PC-9 (cell line): ENCODE measurements at regions not wholly inside any gene's neighbourhood (a gene's known extent, or its start where the extent isn't known, plus 50 kb on each side); places are given as distances from the start of the nearest gene placed in this dataset.

Experiments
- EZH2 ChIP-seq: fragments of 200-600 bp; sonication (generic); IDR thresholded peaks from 2 replicates; pipeline ENCODE4 v1.8.0; 2017; ENCODE audit warnings: antibody characterized with exemption, low read depth
- TF ChIP-seq, protein P1 (sequence below): fragments of 200-600 bp; sonication (generic); conservative IDR thresholded peaks from 2 replicates; pipeline ENCODE4 v1.6.1; 2017; ENCODE audit warnings: mixed run types, antibody characterized with exemption, mild to moderate bottlenecking, moderate library complexity

- no peak for TF ChIP-seq EZH2
- TF ChIP-seq, protein P1, sequence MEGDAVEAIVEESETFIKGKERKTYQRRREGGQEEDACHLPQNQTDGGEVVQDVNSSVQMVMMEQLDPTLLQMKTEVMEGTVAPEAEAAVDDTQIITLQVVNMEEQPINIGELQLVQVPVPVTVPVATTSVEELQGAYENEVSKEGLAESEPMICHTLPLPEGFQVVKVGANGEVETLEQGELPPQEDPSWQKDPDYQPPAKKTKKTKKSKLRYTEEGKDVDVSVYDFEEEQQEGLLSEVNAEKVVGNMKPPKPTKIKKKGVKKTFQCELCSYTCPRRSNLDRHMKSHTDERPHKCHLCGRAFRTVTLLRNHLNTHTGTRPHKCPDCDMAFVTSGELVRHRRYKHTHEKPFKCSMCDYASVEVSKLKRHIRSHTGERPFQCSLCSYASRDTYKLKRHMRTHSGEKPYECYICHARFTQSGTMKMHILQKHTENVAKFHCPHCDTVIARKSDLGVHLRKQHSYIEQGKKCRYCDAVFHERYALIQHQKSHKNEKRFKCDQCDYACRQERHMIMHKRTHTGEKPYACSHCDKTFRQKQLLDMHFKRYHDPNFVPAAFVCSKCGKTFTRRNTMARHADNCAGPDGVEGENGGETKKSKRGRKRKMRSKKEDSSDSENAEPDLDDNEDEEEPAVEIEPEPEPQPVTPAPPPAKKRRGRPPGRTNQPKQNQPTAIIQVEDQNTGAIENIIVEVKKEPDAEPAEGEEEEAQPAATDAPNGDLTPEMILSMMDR, result no peak
Measured at GRCh38 chr7:18162657-18163056, 135.0 kb upstream of the PRPS1L1 start.
